ENCODE measurements at regions not wholly inside any gene's neighbourhood (a gene's known extent, or its start where the extent isn't known, plus 50 kb on each side); places are given as distances from the start of the nearest gene placed in this dataset.

- no peak for DNase-seq
Observed at GRCh38 chr3:150216041-150216811, 191.9 kb upstream of the TSC22D2 start.

DNA sequence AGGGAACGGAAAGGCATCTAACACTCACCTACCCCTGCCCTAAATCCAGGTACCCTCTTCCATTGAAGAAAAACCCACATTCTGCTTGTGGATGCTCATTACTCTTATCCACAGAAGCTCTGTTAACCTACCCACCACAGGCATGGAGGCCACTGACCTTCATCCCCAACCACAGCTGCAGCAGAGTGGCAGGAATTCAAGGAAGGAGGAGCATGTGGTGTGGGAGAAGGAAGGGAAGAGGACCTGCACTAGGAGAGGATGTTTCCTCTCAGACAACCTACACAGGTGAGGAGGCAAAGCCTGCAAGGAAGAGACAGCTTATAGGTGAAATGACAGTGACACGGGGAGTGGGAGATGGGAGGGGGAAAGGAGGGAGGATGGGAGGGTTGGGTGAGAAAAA is 192.5 kb upstream of the TSC22D2 start:
- no peak for DNase-seq

- DNase-seq: no peak
Observed at GRCh38 chr3:150213577-150213976, 194.5 kb upstream of the TSC22D2 start.

DNA sequence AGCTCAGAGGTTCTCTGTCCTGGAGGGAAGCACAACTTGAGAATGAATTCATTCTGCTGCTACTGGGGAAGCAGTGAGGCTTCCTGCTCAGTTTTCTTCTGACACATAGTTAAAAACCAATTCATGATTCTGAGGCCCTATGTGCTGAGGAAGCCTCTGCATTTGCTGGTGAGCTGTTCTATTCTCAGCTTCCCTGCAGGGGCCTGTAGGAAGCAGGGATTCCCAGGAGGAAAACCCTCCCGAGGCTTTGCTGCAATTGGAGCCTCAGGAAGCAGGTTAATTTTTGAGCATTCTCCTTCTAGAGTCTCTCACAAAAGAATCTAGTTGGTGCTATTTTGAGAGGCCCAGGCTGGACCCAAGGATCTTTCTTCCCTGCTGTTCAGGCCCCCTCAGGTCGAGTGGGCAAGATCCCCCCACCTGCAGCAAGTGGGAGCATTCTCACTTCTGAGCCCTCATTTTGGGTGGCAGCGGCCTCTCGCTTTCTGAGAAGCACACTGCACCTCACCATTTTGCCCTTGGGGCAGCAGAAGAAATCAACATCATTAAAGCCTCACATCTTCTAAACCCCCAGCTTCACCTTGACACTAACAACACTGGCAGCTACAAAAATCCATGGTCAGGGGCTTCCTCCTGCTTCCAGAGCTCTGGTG is 197.5 kb upstream of the TSC22D2 start:
- DNase-seq: no peak

DNA sequence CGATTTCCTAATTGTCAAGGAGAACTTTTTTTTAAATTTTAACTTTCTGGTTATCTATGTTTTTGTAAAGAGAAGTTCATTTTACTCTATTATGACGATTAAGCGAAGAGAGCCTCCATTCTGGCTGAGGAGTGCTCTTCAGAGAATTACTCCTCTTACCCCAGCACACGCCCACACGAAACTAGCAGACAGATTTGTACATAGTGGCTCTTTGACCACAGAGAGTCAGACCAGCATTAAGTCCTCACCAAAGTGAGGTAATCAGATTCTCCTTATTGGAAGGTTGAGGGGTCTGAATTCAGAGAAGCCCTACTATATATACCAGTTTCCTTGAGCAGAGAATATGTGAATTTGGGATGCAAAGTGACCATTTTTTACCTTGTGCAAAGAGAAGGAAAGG is 204.8 kb upstream of the TSC22D2 start:
- no peak for DNase-seq

GRCh38 chr3:150202711-150203110 is 205.4 kb upstream of the TSC22D2 start:
- no peak for DNase-seq

DNA sequence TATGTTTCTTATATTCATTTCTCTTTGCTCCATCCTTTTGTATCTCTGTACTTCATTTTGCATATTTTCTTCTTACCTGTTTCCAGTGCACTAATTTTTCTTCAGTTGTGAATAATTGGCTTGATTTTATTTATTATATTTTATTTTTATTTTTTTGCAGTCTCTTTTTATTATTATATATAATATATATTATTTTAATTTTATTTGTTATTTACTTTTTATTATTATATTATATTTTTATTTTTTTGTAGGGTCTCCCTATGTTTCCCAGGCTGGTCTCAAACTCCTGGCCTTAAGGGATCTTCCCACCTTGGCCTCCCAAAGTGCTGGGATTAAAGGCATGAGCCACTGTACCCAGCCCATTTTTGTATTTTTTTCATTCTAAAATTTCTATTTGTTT is 213.1 kb upstream of the TSC22D2 start:
- no peak for DNase-seq

DNA sequence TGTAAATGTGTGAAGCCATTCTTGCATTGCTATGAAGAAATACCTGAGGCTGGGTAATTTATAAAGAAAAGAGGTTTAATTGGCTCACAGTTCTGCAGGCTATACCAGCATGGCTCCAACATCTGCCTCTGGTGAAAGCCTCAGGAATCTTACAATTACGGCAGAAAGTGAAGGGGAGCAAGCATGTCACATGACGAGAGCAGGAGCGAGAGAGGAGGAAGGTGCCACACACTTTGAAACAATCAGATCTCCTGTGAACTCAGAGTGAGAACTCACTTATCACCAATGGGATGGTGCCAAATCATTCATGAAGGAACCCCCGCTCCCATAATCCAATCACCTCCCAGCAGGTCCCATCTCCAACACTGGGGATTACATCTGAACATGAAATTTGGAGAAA is 213.6 kb upstream of the TSC22D2 start:
- DNase-seq: no peak

DNA sequence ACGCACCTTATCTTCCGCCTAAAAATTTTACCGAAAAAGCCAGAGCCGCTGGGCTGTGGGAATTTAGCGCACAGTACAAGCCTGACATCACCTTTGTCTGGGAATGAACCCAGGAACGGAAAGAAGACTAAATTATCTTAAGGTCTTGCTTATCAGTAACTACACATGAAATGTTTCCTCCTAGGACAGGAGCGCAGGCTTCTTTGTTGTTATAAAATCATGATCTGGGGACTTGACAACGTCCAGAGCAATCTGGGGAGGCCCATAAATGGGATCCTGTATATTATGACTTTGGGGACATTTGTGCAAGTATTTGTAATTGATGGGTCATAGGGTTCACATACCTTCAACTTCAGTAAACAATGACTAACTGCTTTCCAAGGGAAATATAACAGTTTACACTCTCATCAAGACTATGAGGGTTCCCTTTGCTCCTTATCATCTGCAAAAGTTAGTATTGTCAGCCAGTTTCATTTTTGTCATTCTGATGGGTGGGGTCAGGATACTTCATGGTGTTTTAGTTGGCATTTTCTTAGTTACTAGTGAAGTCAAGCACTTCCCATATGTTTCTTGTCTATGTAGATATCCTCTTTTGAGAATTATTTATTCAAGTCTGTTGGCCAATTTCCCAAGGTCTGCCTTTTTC is 213.9 kb upstream of the PFN2 start:
- no peak for DNase-seq

DNA sequence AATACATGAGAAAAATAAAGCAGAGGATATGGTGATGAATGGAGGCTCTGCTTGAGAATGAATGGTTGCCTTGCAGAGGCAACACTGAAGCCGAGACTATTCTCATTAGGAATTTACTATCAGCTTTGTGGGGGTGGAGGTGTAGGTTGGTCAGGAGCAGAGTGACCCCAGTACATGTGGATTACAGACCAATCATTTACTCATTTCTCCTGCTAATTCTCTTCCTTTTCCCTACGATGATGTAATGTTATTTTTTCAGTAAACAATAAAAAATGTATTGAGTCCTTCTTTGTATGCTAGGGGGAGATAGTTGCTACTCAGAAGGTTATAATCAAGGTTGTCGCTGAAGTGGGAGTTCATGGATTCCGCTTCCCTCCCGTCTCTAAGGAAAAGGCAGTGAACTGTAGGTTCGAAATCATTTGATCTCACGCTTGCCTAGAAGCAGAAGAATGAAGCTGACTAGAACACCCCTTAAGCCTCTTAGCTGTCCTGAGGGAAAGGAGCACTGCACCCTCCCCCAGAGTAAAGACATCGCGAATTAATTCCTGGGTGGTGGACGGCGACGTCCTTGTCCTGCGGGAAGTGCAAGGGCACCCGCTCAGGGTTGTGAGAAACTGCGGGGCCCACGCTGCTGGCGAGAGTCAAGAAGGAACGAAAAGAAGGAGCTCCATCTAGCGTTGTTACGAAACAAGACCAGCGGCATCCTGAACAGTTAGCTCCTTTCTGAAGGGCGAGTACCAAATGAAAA is 213.2 kb upstream of the PFN2 start:
- peak; percentile 73 for DNase-seq

DNA sequence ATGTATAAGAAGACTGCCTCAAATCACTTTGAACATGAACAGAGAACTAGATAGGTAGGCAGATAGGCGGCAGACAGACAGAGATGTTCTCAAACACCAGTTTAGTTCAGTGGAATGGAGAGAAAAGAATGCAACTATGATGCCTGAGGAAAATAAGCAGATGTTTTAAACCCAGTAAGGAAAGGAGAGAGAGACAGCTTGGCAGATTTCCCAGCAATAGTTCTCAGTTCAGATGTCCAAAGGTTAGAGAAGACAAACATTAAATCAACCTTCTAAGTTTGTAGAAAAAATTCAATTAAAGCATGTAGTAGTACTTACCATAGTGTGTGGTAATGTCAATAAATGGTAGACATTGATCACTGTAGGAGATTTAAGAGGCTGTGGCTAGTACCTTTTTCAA is 209.6 kb upstream of the PFN2 start:
- no peak for DNase-seq

DNA sequence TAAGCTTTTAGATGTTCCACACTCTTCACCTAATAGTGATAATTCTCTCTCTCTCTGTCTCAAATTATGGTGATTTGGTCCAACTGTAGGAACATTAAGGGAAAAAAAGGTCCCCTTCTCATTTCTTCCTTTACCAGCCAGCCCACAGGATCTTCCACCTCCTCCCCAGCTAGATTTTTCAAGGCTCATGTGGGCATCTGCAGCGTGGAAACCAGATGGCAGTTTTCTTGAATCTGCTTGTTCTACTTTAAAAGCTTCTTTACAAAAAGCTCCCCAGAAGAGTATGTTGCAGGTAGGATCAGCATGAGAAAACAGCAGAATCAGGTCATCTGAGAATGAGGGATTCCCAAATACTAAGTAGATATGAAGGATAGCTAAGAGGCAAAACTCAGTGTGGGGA is 208.6 kb upstream of the PFN2 start:
- no peak for DNase-seq

GRCh38 chr3:150177673-150178381 is 207.1 kb upstream of the PFN2 start:
- DNase-seq: no peak

GRCh38 chr3:150174179-150174578 is 203.5 kb upstream of the PFN2 start:
- no peak for DNase-seq

- DNase-seq: no peak
Observed at GRCh38 chr3:150172356-150172755, 201.7 kb upstream of the PFN2 start.

DNA sequence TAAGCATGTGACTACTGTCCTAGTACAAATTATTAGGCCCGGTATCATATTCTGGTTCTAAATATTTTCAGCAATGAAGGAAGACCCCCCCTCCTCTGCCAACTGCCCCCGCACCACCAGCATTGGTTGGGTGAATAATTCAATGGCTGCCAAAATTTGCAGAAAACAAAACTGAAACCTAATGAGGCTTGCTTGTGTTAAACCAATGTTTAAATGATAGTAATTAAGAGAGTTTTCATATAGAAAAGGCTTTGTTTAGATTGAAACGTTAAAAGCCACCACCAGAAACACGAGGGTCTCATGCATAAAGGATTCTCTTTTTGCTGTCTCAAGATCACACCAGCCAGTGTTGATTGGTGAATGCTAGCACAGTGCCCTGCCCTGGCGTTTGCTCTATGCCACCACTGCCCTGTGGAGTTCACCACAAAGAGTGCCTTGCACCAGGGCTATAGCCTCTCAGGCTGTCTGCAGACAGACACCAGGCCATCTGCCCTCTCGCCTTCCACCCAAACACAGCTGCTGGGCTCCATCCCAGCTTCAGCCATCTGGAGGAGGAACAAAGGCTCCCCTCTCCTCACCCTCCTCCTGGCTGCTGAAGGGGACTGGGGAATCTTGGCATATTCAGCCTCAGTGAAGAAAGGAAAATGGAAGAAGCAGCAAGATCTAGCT is 200.3 kb upstream of the PFN2 start:
- DNase-seq: peak; percentile 45

- DNase-seq: no peak
Observed at GRCh38 chr3:150169330-150169940, 198.7 kb upstream of the PFN2 start.

- peak; percentile 43 for DNase-seq
Observed at GRCh38 chr3:150168698-150169097, 198.0 kb upstream of the PFN2 start.

GRCh38 chr3:150165396-150166094 is 194.8 kb upstream of the PFN2 start:
- no peak for DNase-seq

DNA sequence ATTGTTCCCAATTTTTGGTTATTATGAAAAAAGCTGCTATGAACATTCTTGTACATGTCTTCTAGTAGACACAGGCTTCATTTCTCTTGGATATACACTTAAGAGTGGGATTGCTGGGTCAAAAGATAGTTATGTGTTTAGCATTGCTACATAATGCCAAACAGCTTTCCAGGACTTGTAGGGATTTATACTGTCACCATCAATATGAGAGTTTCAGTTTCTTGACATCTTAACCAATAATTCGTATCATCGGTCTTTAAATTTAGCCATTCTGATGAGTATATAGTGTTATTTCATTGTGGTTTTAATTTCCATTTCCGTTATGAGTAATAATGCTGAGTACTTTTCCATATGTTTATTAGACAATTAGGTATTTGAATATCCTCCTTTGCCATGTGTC is 190.3 kb upstream of the PFN2 start:
- DNase-seq: no peak
